Body of pancreas (tissue), 4 donors: ENCODE measurements at regions not wholly inside any gene's neighbourhood (a gene's known extent, or its start where the extent isn't known, plus 50 kb on each side); places are given as distances from the start of the nearest gene placed in this dataset.

Source experiments
- ATAC-seq: fragments of 150-250 bp; one replicate; pipeline ENCODE4 v1.9.1; 2016
- DNase-seq, 4 donors: peaks; one replicate each; pipeline ENCODE4 v3.0.0-alpha.2; 2019
- H3K27ac ChIP-seq, 4 donors: fragments of 200-600 bp; sonication (generic); 1 replicate in 3 of 4; 2 replicates in 1 of 4; pipeline versions ENCODE4 v1.5.1 to v1.6.1; 2016 to 2019; ENCODE audit warnings: mild to moderate bottlenecking in 1 of 4, mixed read lengths in 1 of 4, moderate library complexity in 1 of 4
- H3K27me3 ChIP-seq, 2 donors: fragments of 200-600 bp; sonication (generic); one replicate each; pipeline ENCODE4 v1.6.0; 2016; ENCODE audit warnings: mild to moderate bottlenecking in 1 of 2
- H3K36me3 ChIP-seq, 2 donors: fragments of 200-600 bp; sonication (generic); replicated peaks in 1 of 2; 2 replicates each; pipeline ENCODE4 v1.5.1; 2016; ENCODE audit warnings: low read depth in 2 of 2; ENCODE audit not compliant: insufficient read depth in 1 of 2
- H3K4me1 ChIP-seq: fragments of 200-600 bp; sonication (generic); one replicate; pipeline ENCODE4 v1.6.0; 2016
- H3K4me3 ChIP-seq, 2 donors: fragments of 200-600 bp; sonication (generic); 1 replicate in 1 of 2; 2 replicates in 1 of 2; pipeline ENCODE4 v1.5.1; 2016 to 2019
- H3K9me3 ChIP-seq, 3 donors: fragments of 200-600 bp; sonication (generic); 1 replicate in 2 of 3; 2 replicates in 1 of 3; pipeline ENCODE4 v1.5.1; 2016
- POLR2A ChIP-seq, 3 donors: fragments of 450-650 bp; IDR thresholded peaks; one replicate each; pipeline ENCODE4 v1.6.1; 2016; ENCODE audit warnings: antibody characterized with exemption in 3 of 3, mild to moderate bottlenecking in 2 of 3
- WGBS, 2 donors: methylation state at CpG; one replicate each; pipeline ENCODE4 v1.1.5; 2017; 5-methylcytosine and 5-hydroxymethylcytosine counted together
- intact Hi-C: fragments of 100-400 bp; cut with DNase I; formaldehyde crosslinking; loops from one replicate; pipeline ENCODE4 v1.15.1; 2023
- TF ChIP-seq, protein P1 (sequence below), 7 experiments: fragments of 450-650 bp in 4 of 7; fragments of 200-600 bp in 3 of 7; sonication (generic) in 3 of 7; IDR thresholded peaks; one replicate each; pipeline ENCODE4 v1.5.1; 2016 to 2019; ENCODE audit warnings: antibody characterized with exemption in 7 of 7

DNA sequence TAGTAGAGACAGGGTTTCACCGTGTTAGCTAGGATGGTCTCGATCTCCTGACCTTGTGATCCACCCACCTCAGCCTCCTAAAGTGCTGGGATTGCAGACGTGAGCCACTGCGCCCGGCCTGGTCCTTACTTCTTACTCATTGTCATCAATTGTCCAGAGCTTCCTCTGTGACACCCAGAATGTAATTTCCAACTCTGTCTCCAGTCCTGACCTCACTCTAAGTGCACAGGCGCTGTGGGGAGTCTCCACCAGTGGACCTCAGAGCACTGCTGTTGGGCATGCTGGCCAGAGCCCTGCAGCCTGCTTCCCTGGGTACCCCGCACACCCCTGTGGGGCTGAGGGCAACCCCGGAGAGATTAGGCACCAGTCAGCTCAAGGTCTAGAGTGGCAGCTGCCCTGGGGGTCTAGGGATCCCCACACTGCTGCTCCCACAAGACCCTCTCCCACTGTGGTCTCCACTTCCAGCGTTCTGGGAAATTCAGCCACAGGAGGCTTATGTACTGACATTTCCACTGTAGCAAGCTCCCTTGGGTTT, 1140.3 kb downstream of the TBC1D22A start:
- Histone ChIP-seq H3K4me1 (no peaks in the 10 kb centered on the region), H3K27ac (no peak overlapping the region), H3K9me3 (no peaks in the 10 kb centered on the region), H3K4me3 (no peak overlapping the region), H3K27me3 (no peaks in the 10 kb centered on the region), H3K36me3 (no peaks in the 10 kb centered on the region)
- no peak for DNase-seq
- no peak for ATAC-seq
- intact Hi-C loops, result no loop called here
- WGBS, 2 donors, result 70 to 80% methylated on average over 8 to 9 of the region's 9 CpGs
- TF ChIP-seq POLR2A (IDR thresholded peaks at IDR 0.05), result no peak
- TF ChIP-seq, protein P1, sequence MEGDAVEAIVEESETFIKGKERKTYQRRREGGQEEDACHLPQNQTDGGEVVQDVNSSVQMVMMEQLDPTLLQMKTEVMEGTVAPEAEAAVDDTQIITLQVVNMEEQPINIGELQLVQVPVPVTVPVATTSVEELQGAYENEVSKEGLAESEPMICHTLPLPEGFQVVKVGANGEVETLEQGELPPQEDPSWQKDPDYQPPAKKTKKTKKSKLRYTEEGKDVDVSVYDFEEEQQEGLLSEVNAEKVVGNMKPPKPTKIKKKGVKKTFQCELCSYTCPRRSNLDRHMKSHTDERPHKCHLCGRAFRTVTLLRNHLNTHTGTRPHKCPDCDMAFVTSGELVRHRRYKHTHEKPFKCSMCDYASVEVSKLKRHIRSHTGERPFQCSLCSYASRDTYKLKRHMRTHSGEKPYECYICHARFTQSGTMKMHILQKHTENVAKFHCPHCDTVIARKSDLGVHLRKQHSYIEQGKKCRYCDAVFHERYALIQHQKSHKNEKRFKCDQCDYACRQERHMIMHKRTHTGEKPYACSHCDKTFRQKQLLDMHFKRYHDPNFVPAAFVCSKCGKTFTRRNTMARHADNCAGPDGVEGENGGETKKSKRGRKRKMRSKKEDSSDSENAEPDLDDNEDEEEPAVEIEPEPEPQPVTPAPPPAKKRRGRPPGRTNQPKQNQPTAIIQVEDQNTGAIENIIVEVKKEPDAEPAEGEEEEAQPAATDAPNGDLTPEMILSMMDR (IDR thresholded peaks at IDR 0.05), result no peak

DNA sequence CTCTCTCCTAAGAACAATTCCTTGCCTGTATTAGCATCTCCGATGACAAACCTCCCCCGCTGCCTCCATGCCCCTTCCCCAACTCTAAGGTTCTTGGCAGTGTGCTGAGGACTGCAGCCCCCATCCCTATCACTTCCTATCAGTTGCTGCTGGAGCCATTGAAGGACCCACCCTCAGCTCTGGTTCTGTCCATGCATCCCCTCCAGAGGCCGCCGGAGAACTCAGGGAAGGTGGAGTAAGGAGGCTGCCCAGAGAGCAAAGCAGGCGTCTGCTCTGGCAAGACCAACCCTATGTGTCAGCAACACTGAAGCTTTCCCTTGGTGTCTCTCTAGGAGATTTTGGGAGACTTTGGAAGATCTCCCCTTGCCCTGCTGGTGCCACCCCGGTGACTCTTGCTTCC, 1139.5 kb downstream of the TBC1D22A start:
- Histone ChIP-seq H3K4me3 (no peak overlapping the region), H3K27ac (no peak overlapping the region), H3K9me3 (no peaks in the 10 kb centered on the region), H3K4me1 (no peaks in the 10 kb centered on the region), H3K36me3 (no peaks in the 10 kb centered on the region), H3K27me3 (no peaks in the 10 kb centered on the region)
- TF ChIP-seq POLR2A (IDR thresholded peaks at IDR 0.05), result no peak
- TF ChIP-seq, protein P1 (IDR thresholded peaks at IDR 0.05), result no peak
- no peak for ATAC-seq
- WGBS, 2 donors, result 74% methylated on average over 6 of the region's 6 CpGs
- no peak for DNase-seq
- intact Hi-C loops, result no loop called here

DNA sequence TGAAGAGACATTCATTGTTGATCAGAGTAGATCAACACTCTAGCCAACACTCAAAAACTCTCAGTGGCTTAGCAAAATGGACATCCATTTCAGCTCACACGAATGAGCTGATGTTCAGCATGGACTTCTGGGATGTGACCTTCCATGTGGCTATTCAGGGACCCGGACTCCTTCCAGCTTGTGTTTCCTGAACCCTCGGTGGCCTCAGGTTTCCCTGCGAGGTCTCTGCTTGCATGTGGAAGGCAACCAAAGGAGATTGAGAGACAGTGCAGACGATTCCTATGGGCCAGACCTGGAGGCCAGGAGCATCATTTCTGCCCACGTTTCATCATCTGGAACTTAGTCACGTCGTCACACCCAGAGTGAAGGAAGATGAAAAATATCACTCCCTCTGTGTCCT, 1137.4 kb downstream of the TBC1D22A start:
- Histone ChIP-seq H3K9me3 (no peaks in the 10 kb centered on the region), H3K27me3 (no peaks in the 10 kb centered on the region), H3K4me3 (no peak overlapping the region), H3K4me1 (no peaks in the 10 kb centered on the region), H3K27ac (no peak overlapping the region), H3K36me3 (no peaks in the 10 kb centered on the region)
- ATAC-seq (no peak), DNase-seq (no peak)
- intact Hi-C loops, result no loop called here
- TF ChIP-seq, protein P1 (IDR thresholded peaks at IDR 0.05), result no peak
- 68 to 69% methylated on average over 8 of the region's 8 CpGs for WGBS, 2 donors

DNA sequence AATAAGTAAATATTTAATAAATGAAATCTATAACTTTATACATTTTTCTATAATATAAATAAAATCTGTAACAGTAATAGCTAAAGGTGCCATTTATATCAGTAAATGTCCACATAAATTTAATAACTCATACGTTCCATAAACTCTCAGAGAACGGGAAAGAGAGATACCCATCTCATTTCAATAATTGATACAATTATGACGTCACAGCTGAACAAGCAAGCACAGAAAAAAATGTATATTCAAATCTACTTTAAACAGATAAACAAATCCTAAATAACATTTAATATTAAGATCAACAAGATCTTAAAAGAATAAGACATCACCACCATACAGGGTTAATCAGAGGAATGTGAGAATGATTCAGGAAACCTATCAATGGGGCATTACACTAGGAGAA, 1136.5 kb downstream of the TBC1D22A start:
- DNase-seq (no peak), ATAC-seq (no peak)
- intact Hi-C loops, result no loop called here
- Histone ChIP-seq H3K9me3 (no peaks in the 10 kb centered on the region), H3K4me3 (no peak overlapping the region), H3K27me3 (no peaks in the 10 kb centered on the region), H3K36me3 (no peaks in the 10 kb centered on the region), H3K4me1 (no peaks in the 10 kb centered on the region), H3K27ac (no peak overlapping the region)
- WGBS, 2 donors, result 48 to 52% methylated on average over 3 of the region's 3 CpGs
- no peak for TF ChIP-seq POLR2A (IDR thresholded peaks at IDR 0.05)
- TF ChIP-seq, protein P1 (IDR thresholded peaks at IDR 0.05), result no peak

DNA sequence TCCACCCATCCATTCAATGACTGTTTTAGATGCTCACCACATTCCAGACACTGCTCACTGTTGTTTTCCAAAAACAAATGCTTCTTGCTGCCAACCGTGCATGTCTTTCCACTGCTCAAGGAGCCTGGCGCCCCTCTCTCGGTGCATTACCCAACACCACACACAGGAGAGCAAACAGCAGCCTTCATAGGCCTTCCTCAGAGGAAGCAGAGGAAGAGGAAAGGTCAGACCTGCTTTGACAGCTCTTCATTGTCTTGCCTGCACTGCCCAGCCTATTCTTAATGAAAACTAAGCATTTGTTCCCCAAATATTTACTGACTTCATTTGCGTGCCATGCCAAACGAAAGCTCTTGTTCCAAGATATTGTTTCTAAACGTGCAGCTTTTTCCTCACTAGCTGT, 1129.2 kb downstream of the TBC1D22A start:
- intact Hi-C loops, result no loop called here
- Histone ChIP-seq H3K27ac (no peak overlapping the region), H3K4me3 (no peak overlapping the region), H3K4me1 (no peaks in the 10 kb centered on the region), H3K36me3 (no peaks in the 10 kb centered on the region), H3K27me3 (no peaks in the 10 kb centered on the region), H3K9me3 (no peaks in the 10 kb centered on the region)
- ATAC-seq, result no peak
- no peak for DNase-seq
- no peak for TF ChIP-seq POLR2A (IDR thresholded peaks at IDR 0.05)
- TF ChIP-seq, protein P1 (IDR thresholded peaks at IDR 0.05), result no peak
- WGBS, 2 donors, result 30 to 31% methylated on average over 6 of the region's 6 CpGs
